ENCODE measurements at regions not wholly inside any gene's neighbourhood (a gene's known extent, or its start where the extent isn't known, plus 50 kb on each side); places are given as distances from the start of the nearest gene placed in this dataset.

- TF ChIP-seq POLR2AphosphoS5 (IDR thresholded peaks at IDR 0.05; ENCODE audit: borderline replicate concordance, low read depth, low read length) (no peak), EZH2 (IDR thresholded peaks at IDR 0.05) (no peak), FOXP2 (optimal IDR thresholded peaks at IDR 0.05; ENCODE audit: control extremely low read depth, extremely low read length, insufficient read depth) (no peak)
Observed at GRCh38 chr3:15955968-15956367, 158.2 kb upstream of the ANKRD28 start.

Measured in SK-N-MC (cell line).